Panc1 (cell line): ENCODE measurements at regions not wholly inside any gene's neighbourhood (a gene's known extent, or its start where the extent isn't known, plus 50 kb on each side); places are given as distances from the start of the nearest gene placed in this dataset.
"Not testable (repeated sequence)": the region's sequence is repeated elsewhere in the genome, so short reads cannot be mapped to it uniquely, and the experiment has no call there.

Experiments used
- ATAC-seq: fragments of 200-7000 bp; cut with Tn5 transposase; 2 replicates; pipeline ENCODE4 v1.9.1; 2020; ENCODE audit warnings: mild to moderate bottlenecking, moderate library complexity
- BruUV-seq: library from RNA; stranded (reverse); fragments of 400-500 nt; replicated peaks from 2 replicates; lab custom pipeline; 2021; lab: Mats Ljungman, UMichigan
- CTCF ChIA-PET: fragments of 300-600 bp; sonication (Branson Sonifier 250); formaldehyde crosslinking; loops from one replicate; lab custom pipeline; 2022; ENCODE audit warnings: antibody characterized with exemption; lab: Charles Lee
- POLR2A ChIA-PET: fragments of 300-600 bp; sonication (Branson Sonifier 250); formaldehyde crosslinking; loops from one replicate; lab custom pipeline; 2022; ENCODE audit warnings: antibody characterized with exemption; lab: Charles Lee
- DNase-seq: peaks from one replicate; pipeline ENCODE4 v3.0.0-alpha.2; 2010; ENCODE audit warnings: low read depth, low spot score
- H3K27ac ChIP-seq: 2 replicates; pipeline ENCODE4 v1.5.1; 2011; ENCODE audit warnings: mild to moderate bottlenecking, low read length, inconsistent platforms
- H3K27me3 ChIP-seq: fragments of 200-500 bp; sonication (Bioruptor generic); 2 replicates; pipeline ENCODE4 v1.6.0; 2014; ENCODE audit warnings: low read length, inconsistent platforms; ENCODE audit not compliant: control insufficient read depth, insufficient read depth
- H3K36me3 ChIP-seq: fragments of 200-500 bp; sonication (Bioruptor generic); 2 replicates; pipeline ENCODE4 v1.5.1; 2014; ENCODE audit warnings: inconsistent platforms, mild to moderate bottlenecking, low read length, moderate library complexity; ENCODE audit not compliant: control insufficient read depth, insufficient read depth
- H3K4me1 ChIP-seq: 2 replicates; pipeline ENCODE4 v1.5.1; 2011; ENCODE audit warnings: inconsistent platforms, mild to moderate bottlenecking, low read length, moderate library complexity; ENCODE audit not compliant: control insufficient read depth, insufficient read depth
- H3K4me3 ChIP-seq, 2 experiments: 2 replicates each; pipeline ENCODE4 v1.5.1; 2011 to 2012; ENCODE audit warnings: low read depth in 2 of 2, low read length in 2 of 2, mild to moderate bottlenecking in 2 of 2, inconsistent platforms in 1 of 2, moderate library complexity in 1 of 2
- H3K9me3 ChIP-seq: fragments of 200-500 bp; sonication (Bioruptor generic); 2 replicates; pipeline ENCODE4 v1.5.1; 2014; ENCODE audit warnings: low read depth, mild to moderate bottlenecking, inconsistent platforms, low read length, moderate library complexity; ENCODE audit not compliant: control insufficient read depth, insufficient read depth
- CTCF ChIP-seq: fragments of 450-650 bp; IDR thresholded peaks from 2 replicates; pipeline ENCODE4 v1.5.1; 2017; ENCODE audit warnings: mild to moderate bottlenecking
- POLR2AphosphoS5 ChIP-seq: IDR thresholded peaks from 2 replicates; pipeline ENCODE4 v1.6.1; 2012; ENCODE audit warnings: mild to moderate bottlenecking, low read depth, low read length, moderate library complexity
- REST ChIP-seq, 2 experiments: IDR thresholded peaks; 2 replicates each; pipeline ENCODE4 v1.6.1; 2011 to 2012; ENCODE audit warnings: low read depth in 2 of 2, control low read depth in 1 of 2, low read length in 1 of 2, mild to moderate bottlenecking in 1 of 2, moderate library complexity in 1 of 2; ENCODE audit not compliant: insufficient read depth in 1 of 2
- SIN3A ChIP-seq: IDR thresholded peaks from 2 replicates; pipeline ENCODE4 v1.6.1; 2012; ENCODE audit warnings: low read depth, mild to moderate bottlenecking, low read length, moderate library complexity, borderline replicate concordance; ENCODE audit not compliant: insufficient read depth
- TCF7L2 ChIP-seq: IDR thresholded peaks from 2 replicates; pipeline ENCODE4 v1.6.1; 2011; ENCODE audit warnings: mild to moderate bottlenecking, low read depth, low read length, inconsistent platforms
- in situ Hi-C: cut with HindIII; loops from 2 replicates; pipeline ENCODE4 v1.10.0; 2016; ENCODE audit warnings: low sequenced_read_pairs, low pct_unique_long_range_greater_than_20kb
- intact Hi-C: fragments of 100-400 bp; cut with micrococcal nuclease; formaldehyde crosslinking; loops from one replicate; pipeline ENCODE4 v1.10.0; 2022; ENCODE audit not compliant: unreplicated experiment

DNA sequence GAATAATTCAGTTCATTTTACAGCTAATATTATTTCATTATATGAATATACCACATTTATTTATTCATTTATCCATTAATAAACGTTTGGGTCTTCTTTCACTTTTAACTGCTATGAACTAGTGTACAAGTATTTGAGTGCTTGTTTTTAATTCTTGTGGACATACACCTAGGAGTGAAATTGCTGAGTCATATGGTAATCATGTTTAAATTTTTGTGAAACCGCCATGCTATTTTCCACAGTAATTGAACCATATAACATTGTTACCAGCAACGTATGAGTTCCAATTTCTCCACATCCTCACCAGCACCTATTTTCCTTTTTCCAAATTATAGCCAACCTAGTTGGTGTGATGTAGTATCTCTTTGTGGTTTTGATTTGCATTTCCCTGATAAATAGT lies 388.2 kb downstream of the MAGEE1 start:
- CTCF ChIA-PET, result no interaction called here
- TF ChIP-seq POLR2AphosphoS5, result no peak
- TF ChIP-seq TCF7L2, result no peak
- TF ChIP-seq CTCF, result no peak
- TF ChIP-seq SIN3A, result no peak
- no peak for TF ChIP-seq REST (IDR thresholded peaks at IDR 0.05; ENCODE audit: insufficient read depth in 1 of 2, low read depth in 2 of 2, low read length in 1 of 2)
- in situ Hi-C loops (no loop called here), intact Hi-C loops (no loop called here)
- no TSS peak for BruUV-seq
- Histone ChIP-seq H3K36me3 (no peaks in the 10 kb centered on the region), H3K9me3 (no peaks in the 10 kb centered on the region), H3K4me1 (no peaks in the 10 kb centered on the region), H3K27me3 (no peaks in the 10 kb centered on the region), H3K4me3 (no peak overlapping the region), H3K27ac (no peak overlapping the region)
- ATAC-seq, result no peak
- POLR2A ChIA-PET, result no interaction called here
- no peak for DNase-seq

GRCh38 chrX:76817279-76817678 lies 389.8 kb downstream of the MAGEE1 start:
- H3K4me3 ChIP-seq, intact Hi-C loops, H3K27me3 ChIP-seq, CTCF ChIA-PET, H3K36me3 ChIP-seq, ATAC-seq, H3K27ac ChIP-seq, POLR2A ChIA-PET, BruUV-seq, H3K9me3 ChIP-seq, DNase-seq, in situ Hi-C loops, H3K4me1 ChIP-seq: not testable (repeated sequence)

GRCh38 chrX:76821276-76821675 lies 393.8 kb downstream of the MAGEE1 start:
- Histone ChIP-seq H3K27ac (no peak overlapping the region), H3K9me3 (no peaks in the 10 kb centered on the region), H3K4me3 (no peak overlapping the region), H3K4me1 (no peaks in the 10 kb centered on the region), H3K27me3 (no peaks in the 10 kb centered on the region), H3K36me3 (no peaks in the 10 kb centered on the region)
- in situ Hi-C loops, result no loop called here
- intact Hi-C loops, result no loop called here
- ATAC-seq, result no peak
- DNase-seq, result no peak
- ChIA-PET CTCF (no interaction called here), POLR2A (no interaction called here)
- TF ChIP-seq SIN3A (no peak), POLR2AphosphoS5 (no peak), REST (IDR thresholded peaks at IDR 0.05; ENCODE audit: insufficient read depth in 1 of 2, low read depth in 2 of 2, low read length in 1 of 2) (no peak), TCF7L2 (no peak), CTCF (no peak)
- no TSS peak for BruUV-seq
